Stomach (tissue), 4 donors: ENCODE measurements at regions not wholly inside any gene's neighbourhood (a gene's known extent, or its start where the extent isn't known, plus 50 kb on each side); places are given as distances from the start of the nearest gene placed in this dataset.

Source experiments
- EP300 ChIP-seq: sonication (generic); formaldehyde crosslinking; IDR thresholded peaks from one replicate; pipeline ENCODE4 v1.6.1; 2017; ENCODE audit warnings: antibody characterized with exemption
- POLR2A ChIP-seq, 4 donors: fragments of 450-650 bp; IDR thresholded peaks; one replicate each; pipeline ENCODE4 v1.6.1; 2016; ENCODE audit warnings: antibody characterized with exemption in 4 of 4, control low read depth in 2 of 4, mild to moderate bottlenecking in 1 of 4, moderate library complexity in 1 of 4
- TF ChIP-seq, protein P1 (sequence below), 7 experiments: fragments of 450-650 bp in 4 of 7; fragments of 200-600 bp in 3 of 7; sonication (generic) in 3 of 7; IDR thresholded peaks; one replicate each; pipeline ENCODE4 v1.5.1; 2016 to 2019; ENCODE audit warnings: antibody characterized with exemption in 7 of 7, control low read depth in 2 of 7, mild to moderate bottlenecking in 1 of 7

DNA sequence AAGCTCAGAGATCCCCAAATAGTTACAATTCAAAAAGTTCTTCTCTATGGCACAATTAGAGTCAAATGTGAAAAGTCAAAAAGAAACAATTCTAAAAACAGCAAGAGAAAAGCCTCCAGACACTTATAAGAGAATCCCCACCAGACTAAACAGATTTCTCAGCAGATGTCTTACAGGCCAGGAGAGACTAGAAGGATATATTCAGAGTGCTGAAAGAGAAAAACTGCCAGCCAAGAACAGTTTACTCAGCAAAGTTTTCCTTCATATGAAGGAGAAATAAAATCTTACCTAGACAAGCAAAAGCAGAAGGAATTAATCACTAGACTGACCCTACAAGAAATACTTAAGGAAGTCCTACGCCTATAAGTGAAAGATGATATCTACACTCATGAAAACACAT is 176.1 kb upstream of the OPRM1 start:
- TF ChIP-seq EP300 (no peak), POLR2A (IDR thresholded peaks at IDR 0.05) (no peak)
- TF ChIP-seq, protein P1, sequence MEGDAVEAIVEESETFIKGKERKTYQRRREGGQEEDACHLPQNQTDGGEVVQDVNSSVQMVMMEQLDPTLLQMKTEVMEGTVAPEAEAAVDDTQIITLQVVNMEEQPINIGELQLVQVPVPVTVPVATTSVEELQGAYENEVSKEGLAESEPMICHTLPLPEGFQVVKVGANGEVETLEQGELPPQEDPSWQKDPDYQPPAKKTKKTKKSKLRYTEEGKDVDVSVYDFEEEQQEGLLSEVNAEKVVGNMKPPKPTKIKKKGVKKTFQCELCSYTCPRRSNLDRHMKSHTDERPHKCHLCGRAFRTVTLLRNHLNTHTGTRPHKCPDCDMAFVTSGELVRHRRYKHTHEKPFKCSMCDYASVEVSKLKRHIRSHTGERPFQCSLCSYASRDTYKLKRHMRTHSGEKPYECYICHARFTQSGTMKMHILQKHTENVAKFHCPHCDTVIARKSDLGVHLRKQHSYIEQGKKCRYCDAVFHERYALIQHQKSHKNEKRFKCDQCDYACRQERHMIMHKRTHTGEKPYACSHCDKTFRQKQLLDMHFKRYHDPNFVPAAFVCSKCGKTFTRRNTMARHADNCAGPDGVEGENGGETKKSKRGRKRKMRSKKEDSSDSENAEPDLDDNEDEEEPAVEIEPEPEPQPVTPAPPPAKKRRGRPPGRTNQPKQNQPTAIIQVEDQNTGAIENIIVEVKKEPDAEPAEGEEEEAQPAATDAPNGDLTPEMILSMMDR (IDR thresholded peaks at IDR 0.05), result no peak
